ENCODE measurements at regions not wholly inside any gene's neighbourhood (a gene's known extent, or its start where the extent isn't known, plus 50 kb on each side); places are given as distances from the start of the nearest gene placed in this dataset.

DNA sequence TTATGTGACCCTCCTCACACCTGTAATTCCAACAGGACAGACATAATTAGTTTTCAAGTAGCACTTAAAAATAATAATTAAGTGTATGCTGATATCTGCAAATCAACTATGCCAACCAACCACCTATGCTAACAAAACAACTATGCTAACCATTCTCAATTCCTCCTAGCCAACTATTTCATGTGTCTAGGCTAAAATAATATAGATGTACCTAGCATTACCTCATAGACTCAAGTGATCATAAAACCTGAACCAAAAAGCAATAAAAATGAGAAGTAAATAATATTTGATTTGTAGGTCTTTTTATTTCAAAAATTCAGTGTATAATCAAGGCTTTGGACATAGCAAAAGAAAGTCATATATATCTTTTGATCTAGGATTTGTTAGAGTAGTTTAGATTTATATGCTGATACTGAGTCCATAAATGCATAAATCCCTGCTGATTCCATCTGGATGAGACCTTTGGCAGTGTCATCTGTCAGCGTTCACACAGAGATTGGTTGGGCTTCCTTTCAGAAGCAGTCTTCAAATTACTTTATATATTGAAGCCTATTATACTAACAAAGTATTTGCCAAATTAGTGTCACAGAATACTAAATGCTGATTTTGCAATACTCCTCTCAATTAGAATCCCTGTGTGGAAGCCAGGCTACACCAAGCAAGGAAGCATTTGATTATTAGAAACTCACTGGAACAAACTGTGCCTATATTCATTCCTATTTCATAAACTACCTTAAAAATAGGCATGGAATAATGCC, 101.4 kb upstream of the PPM1H start:
- Histone ChIP-seq H3K4me1 (no peaks in the 10 kb centered on the region), H3K36me3 (no peaks in the 10 kb centered on the region), H3K27ac (no peak overlapping the region), H3K27me3 (no peaks in the 10 kb centered on the region), H3K4me3 (no peak overlapping the region), H3K9me3 (no peaks in the 10 kb centered on the region)
- 60 to 68% methylated on average over 1 of the region's 1 CpG for WGBS, 2 donors
- TF ChIP-seq, protein P1, sequence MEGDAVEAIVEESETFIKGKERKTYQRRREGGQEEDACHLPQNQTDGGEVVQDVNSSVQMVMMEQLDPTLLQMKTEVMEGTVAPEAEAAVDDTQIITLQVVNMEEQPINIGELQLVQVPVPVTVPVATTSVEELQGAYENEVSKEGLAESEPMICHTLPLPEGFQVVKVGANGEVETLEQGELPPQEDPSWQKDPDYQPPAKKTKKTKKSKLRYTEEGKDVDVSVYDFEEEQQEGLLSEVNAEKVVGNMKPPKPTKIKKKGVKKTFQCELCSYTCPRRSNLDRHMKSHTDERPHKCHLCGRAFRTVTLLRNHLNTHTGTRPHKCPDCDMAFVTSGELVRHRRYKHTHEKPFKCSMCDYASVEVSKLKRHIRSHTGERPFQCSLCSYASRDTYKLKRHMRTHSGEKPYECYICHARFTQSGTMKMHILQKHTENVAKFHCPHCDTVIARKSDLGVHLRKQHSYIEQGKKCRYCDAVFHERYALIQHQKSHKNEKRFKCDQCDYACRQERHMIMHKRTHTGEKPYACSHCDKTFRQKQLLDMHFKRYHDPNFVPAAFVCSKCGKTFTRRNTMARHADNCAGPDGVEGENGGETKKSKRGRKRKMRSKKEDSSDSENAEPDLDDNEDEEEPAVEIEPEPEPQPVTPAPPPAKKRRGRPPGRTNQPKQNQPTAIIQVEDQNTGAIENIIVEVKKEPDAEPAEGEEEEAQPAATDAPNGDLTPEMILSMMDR (IDR thresholded peaks at IDR 0.05): no peak
- no peak for TF ChIP-seq POLR2A (IDR thresholded peaks at IDR 0.05)
- intact Hi-C loops (cut with DNase I): no loop called here
- DNase-seq: no peak

DNA sequence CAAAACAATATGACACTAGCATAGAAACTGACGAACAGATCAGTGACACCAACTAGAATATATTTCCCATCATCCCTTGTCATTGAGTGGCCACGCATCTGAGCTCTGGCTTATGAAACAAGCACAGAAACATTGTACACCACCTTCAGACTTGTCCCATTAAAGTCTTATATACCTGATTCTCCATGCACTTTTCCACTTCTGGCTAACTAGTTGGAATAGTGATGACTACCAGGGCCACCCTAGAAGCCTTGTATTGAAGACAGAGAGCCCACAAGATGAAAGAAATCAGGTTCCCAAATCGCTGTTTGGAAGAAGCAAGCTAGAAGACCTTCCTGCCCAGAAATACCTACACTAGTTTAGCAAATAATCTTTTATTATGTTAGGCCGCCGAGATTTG, 99.7 kb upstream of the PPM1H start:
- H3K4me1 ChIP-seq: no peaks in the 10 kb centered on the region
- 77 to 85% methylated on average over 5 of the region's 5 CpGs for whole genome bisulfite sequencing, 2 donors
- H3K4me3 ChIP-seq: no peak overlapping the region
- no peak for DNase-seq
- H3K27me3 ChIP-seq: no peaks in the 10 kb centered on the region
- no peaks in the 10 kb centered on the region for H3K36me3 ChIP-seq
- intact Hi-C loops (cut with DNase I): no loop called here
- no peak overlapping the region for H3K27ac ChIP-seq
- no peaks in the 10 kb centered on the region for H3K9me3 ChIP-seq
- no peak for TF ChIP-seq POLR2A (IDR thresholded peaks at IDR 0.05)
- TF ChIP-seq, protein P1 (IDR thresholded peaks at IDR 0.05): no peak

DNA sequence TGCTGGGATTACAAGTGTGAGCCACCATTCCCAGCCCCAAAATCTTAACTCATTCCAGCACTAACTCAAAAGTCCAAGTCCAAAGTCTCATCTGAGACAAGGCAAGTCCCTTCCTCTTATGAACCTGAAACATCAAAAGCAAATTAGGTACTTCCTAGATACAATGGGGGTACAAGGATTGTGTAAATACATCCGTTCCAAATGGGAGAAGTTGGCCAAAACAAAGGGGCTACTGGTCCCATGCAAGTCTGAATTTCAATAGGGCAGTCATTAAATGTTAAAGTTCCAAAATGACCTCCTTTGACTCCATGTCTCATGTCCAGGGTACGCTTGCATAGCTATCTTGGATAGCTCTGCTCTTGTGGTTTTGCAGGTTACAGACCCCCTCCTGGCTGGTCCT, 94.7 kb upstream of the PPM1H start:
- no peak for DNase-seq
- no peaks in the 10 kb centered on the region for H3K9me3 ChIP-seq
- TF ChIP-seq, protein P1 (IDR thresholded peaks at IDR 0.05): no peak
- TF ChIP-seq POLR2A (IDR thresholded peaks at IDR 0.05): no peak
- no peak overlapping the region for H3K4me3 ChIP-seq
- no peak overlapping the region for H3K27ac ChIP-seq
- intact Hi-C loops (cut with DNase I): no loop called here
- no peaks in the 10 kb centered on the region for H3K4me1 ChIP-seq
- 81 to 100% methylated on average over 1 to 2 of the region's 2 CpGs for WGBS, 2 donors
- H3K36me3 ChIP-seq: no peaks in the 10 kb centered on the region
- no peaks in the 10 kb centered on the region for H3K27me3 ChIP-seq

DNA sequence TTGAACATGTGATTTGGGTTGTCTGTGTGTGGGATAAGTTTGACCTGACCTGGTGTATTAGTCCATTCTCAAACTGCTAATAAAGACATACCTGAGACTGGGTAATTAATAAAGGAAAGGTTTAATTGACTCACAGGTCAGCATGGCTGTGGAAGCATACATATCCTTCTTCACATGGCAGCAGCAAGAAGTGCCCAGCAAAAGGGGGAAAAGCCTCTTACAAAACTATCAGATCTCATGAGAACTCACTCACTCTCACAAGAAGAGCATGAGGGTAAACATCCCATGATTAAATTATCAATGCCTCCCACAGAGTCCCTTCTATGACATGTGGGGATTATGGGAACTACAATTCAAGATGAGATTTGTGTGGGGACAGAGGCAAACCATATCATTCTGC, 94.0 kb upstream of the PPM1H start:
- DNase-seq: no peak
- Histone ChIP-seq H3K27ac (no peak overlapping the region), H3K36me3 (no peaks in the 10 kb centered on the region), H3K4me3 (no peak overlapping the region), H3K9me3 (no peaks in the 10 kb centered on the region), H3K4me1 (no peaks in the 10 kb centered on the region), H3K27me3 (no peaks in the 10 kb centered on the region)
- TF ChIP-seq, protein P1 (IDR thresholded peaks at IDR 0.05): no peak
- no peak for TF ChIP-seq POLR2A (IDR thresholded peaks at IDR 0.05)
- intact Hi-C loops (cut with DNase I): no loop called here

DNA sequence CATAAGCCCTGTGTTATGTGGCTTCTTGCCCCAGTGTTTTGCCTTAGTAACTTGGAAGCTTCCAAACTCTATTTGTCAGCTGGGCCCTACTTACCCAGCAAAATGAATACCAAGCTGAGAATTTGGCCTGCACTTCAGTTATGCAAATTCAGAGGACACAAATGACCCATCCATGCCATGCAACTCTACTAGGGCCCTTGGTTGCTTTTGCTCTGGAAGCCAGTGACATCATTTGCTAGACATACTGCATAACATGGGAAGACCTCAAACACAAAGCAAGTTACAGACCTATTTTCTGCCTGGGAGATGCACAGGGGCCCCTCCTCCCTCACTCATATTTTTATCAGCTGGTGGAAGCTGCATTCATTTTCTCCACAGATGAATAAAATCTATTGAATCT, 90.2 kb upstream of the PPM1H start:
- Histone ChIP-seq H3K36me3 (no peaks in the 10 kb centered on the region), H3K4me1 (no peaks in the 10 kb centered on the region)
- intact Hi-C loops (cut with DNase I): no loop called here

More for the DNA sequence above, 90.2 kb upstream of the PPM1H start:
- no peaks in the 10 kb centered on the region for H3K9me3 ChIP-seq
- no peak for DNase-seq
- H3K27ac ChIP-seq: no peak overlapping the region
- no peaks in the 10 kb centered on the region for H3K27me3 ChIP-seq
- no peak overlapping the region for H3K4me3 ChIP-seq
- TF ChIP-seq, protein P1 (IDR thresholded peaks at IDR 0.05): no peak
- TF ChIP-seq POLR2A (IDR thresholded peaks at IDR 0.05): no peak

Measured in esophagus squamous epithelium (tissue), 5 donors.